NCI-H748 (cell line): ENCODE measurements at regions not wholly inside any gene's neighbourhood (a gene's known extent, or its start where the extent isn't known, plus 50 kb on each side); places are given as distances from the start of the nearest gene placed in this dataset.

Source experiments
- DNase-seq: peaks from one replicate; lab custom pipeline; 2025; ENCODE audit not compliant: unreplicated experiment; lab: John Stamatoyannopoulos, UW

GRCh38 chr2:183522489-183523266 is 398.4 kb downstream of the NUP35 start:
- DNase-seq = no peak

GRCh38 chr2:183530333-183530901 is 406.2 kb downstream of the NUP35 start:
- no peak for DNase-seq

GRCh38 chr2:183532514-183532913 is 408.3 kb downstream of the NUP35 start:
- no peak for DNase-seq

GRCh38 chr2:183533021-183533420 is 408.8 kb downstream of the NUP35 start:
- DNase-seq = no peak

- peak; percentile 12 for DNase-seq
Observed at GRCh38 chr2:183536290-183536689, 412.0 kb downstream of the NUP35 start.

- DNase-seq = no peak
Observed at GRCh38 chr2:183536714-183537113, 412.5 kb downstream of the NUP35 start.

- no peak for DNase-seq
Observed at GRCh38 chr2:183541766-183542165, 417.5 kb downstream of the NUP35 start.

GRCh38 chr2:183542606-183543005 is 418.4 kb downstream of the NUP35 start:
- DNase-seq = no peak

- no peak for DNase-seq
Observed at GRCh38 chr2:183543222-183543621, 419.0 kb downstream of the NUP35 start.

GRCh38 chr2:183543731-183544130 is 419.5 kb downstream of the NUP35 start:
- peak; percentile 83 for DNase-seq

- DNase-seq = peak; percentile 71
Observed at GRCh38 chr2:183546560-183547350, 422.5 kb downstream of the NUP35 start.

GRCh38 chr2:183552716-183553115 is 428.5 kb downstream of the NUP35 start:
- DNase-seq = no peak

GRCh38 chr2:183564726-183565125 is 440.5 kb downstream of the NUP35 start:
- DNase-seq = no peak

- DNase-seq = no peak
Observed at GRCh38 chr2:183575481-183575880, 451.2 kb downstream of the NUP35 start.

- DNase-seq = no peak
Observed at GRCh38 chr2:183579686-183580085, 455.4 kb downstream of the NUP35 start.

GRCh38 chr2:183592271-183592670 is 468.0 kb downstream of the NUP35 start:
- DNase-seq = no peak

- no peak for DNase-seq
Observed at GRCh38 chr2:183594150-183594549, 469.9 kb downstream of the NUP35 start.

- DNase-seq = no peak
Observed at GRCh38 chr2:183597841-183598240, 473.6 kb downstream of the NUP35 start.

- no peak for DNase-seq
Observed at GRCh38 chr2:183604065-183604464, 479.8 kb downstream of the NUP35 start.

- DNase-seq = no peak
Observed at GRCh38 chr2:183605440-183605839, 481.2 kb downstream of the NUP35 start.

GRCh38 chr2:183606022-183606717 is 481.9 kb downstream of the NUP35 start:
- DNase-seq = no peak
